OCI-LY3 (cell line): ENCODE measurements at regions not wholly inside any gene's neighbourhood (a gene's known extent, or its start where the extent isn't known, plus 50 kb on each side); places are given as distances from the start of the nearest gene placed in this dataset.

Experiments
- EZH2phosphoT487 ChIP-seq: fragments of 200-600 bp; shearing (Covaris generic); IDR thresholded peaks from 2 replicates; pipeline ENCODE4 v1.6.1; 2018; ENCODE audit warnings: antibody characterized with exemption, mixed run types, low read depth
- TF ChIP-seq, protein P1 (sequence below): fragments of 200-600, 300-600 bp; sonication (generic); IDR thresholded peaks from 2 replicates; pipeline ENCODE4 v1.5.1; 2014; ENCODE audit warnings: antibody characterized with exemption, low read length, low read depth

- TF ChIP-seq, protein P1, sequence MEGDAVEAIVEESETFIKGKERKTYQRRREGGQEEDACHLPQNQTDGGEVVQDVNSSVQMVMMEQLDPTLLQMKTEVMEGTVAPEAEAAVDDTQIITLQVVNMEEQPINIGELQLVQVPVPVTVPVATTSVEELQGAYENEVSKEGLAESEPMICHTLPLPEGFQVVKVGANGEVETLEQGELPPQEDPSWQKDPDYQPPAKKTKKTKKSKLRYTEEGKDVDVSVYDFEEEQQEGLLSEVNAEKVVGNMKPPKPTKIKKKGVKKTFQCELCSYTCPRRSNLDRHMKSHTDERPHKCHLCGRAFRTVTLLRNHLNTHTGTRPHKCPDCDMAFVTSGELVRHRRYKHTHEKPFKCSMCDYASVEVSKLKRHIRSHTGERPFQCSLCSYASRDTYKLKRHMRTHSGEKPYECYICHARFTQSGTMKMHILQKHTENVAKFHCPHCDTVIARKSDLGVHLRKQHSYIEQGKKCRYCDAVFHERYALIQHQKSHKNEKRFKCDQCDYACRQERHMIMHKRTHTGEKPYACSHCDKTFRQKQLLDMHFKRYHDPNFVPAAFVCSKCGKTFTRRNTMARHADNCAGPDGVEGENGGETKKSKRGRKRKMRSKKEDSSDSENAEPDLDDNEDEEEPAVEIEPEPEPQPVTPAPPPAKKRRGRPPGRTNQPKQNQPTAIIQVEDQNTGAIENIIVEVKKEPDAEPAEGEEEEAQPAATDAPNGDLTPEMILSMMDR: no peak
- no peak for TF ChIP-seq EZH2phosphoT487
Observed at GRCh38 chr19:28023064-28023463, 1189.9 kb downstream of the UQCRFS1 start.
